KMS-11 (cell line): ENCODE measurements at regions not wholly inside any gene's neighbourhood (a gene's known extent, or its start where the extent isn't known, plus 50 kb on each side); places are given as distances from the start of the nearest gene placed in this dataset.

Experiments used
- H2AFZ ChIP-seq: fragments of 200-600 bp; sonication (generic); 2 replicates; pipeline ENCODE4 v1.6.1; 2016; ENCODE audit warnings: antibody characterized with exemption, mixed run types, low read depth
- H3K27ac ChIP-seq: fragments of 200-600 bp; sonication (generic); 2 replicates; pipeline ENCODE4 v1.6.1; 2016; ENCODE audit warnings: mild to moderate bottlenecking, mixed run types
- H3K27me3 ChIP-seq: fragments of 200-600 bp; sonication (generic); 2 replicates; pipeline ENCODE4 v1.6.1; 2017; ENCODE audit warnings: mild to moderate bottlenecking, low read depth, mixed run types, moderate library complexity; ENCODE audit not compliant: insufficient read depth
- H3K36me3 ChIP-seq: fragments of 200-600 bp; sonication (generic); 2 replicates; pipeline ENCODE4 v1.6.1; 2017; ENCODE audit warnings: mild to moderate bottlenecking, mixed run types; ENCODE audit not compliant: insufficient read depth
- H3K4me1 ChIP-seq: fragments of 200-600 bp; sonication (generic); 2 replicates; pipeline ENCODE4 v1.6.1; 2016; ENCODE audit warnings: mild to moderate bottlenecking, low read depth, mixed run types; ENCODE audit not compliant: poor library complexity, severe bottlenecking
- H3K4me2 ChIP-seq: fragments of 200-600 bp; sonication (generic); 2 replicates; pipeline ENCODE4 v1.7.0; 2016; ENCODE audit warnings: mild to moderate bottlenecking, mixed run types
- H3K4me3 ChIP-seq: fragments of 200-600 bp; sonication (generic); IDR thresholded peaks from 2 replicates; pipeline ENCODE4 v1.6.1; 2017; ENCODE audit warnings: low read depth, low read length, mixed read lengths; ENCODE audit not compliant: insufficient read depth
- H3K79me2 ChIP-seq: fragments of 200-600 bp; sonication (generic); 2 replicates; pipeline ENCODE4 v1.6.1; 2016; ENCODE audit warnings: low read depth, mixed run types; ENCODE audit not compliant: insufficient read depth
- H3K9ac ChIP-seq: fragments of 200-600 bp; sonication (generic); 2 replicates; pipeline ENCODE4 v1.6.1; 2016; ENCODE audit warnings: mild to moderate bottlenecking, mixed run types
- H4K20me1 ChIP-seq: fragments of 200-600 bp; sonication (generic); 2 replicates; pipeline ENCODE4 v1.6.1; 2016; ENCODE audit warnings: mild to moderate bottlenecking, mixed run types; ENCODE audit not compliant: insufficient read depth
- CTCF ChIP-seq: fragments of 200-600 bp; sonication (generic); conservative IDR thresholded peaks from 2 replicates; pipeline ENCODE4 v1.6.1; 2017; ENCODE audit warnings: low read depth, mild to moderate bottlenecking, antibody characterized with exemption, low read length, moderate library complexity, mixed read lengths

GRCh38 chrX:34790026-34790425, 132.9 kb upstream of the TMEM47 start:
- Histone ChIP-seq H3K4me1 (no peaks in the 10 kb centered on the region), H3K36me3 (no peaks in the 10 kb centered on the region), H3K4me3 (no peak overlapping the region), H3K79me2 (no peaks in the 10 kb centered on the region), H3K4me2 (no peak overlapping the region), H3K9ac (no peak overlapping the region), H4K20me1 (no peaks in the 10 kb centered on the region), H3K27me3 (no peaks in the 10 kb centered on the region), H3K27ac (no peak overlapping the region), H2AFZ (no peak overlapping the region)
- TF ChIP-seq CTCF, result no peak

- H4K20me1 ChIP-seq, result no peaks in the 10 kb centered on the region
These were observed 136.6 kb upstream of the FAM47B start for GRCh38 chrX:34805951-34806350.

GRCh38 chrX:34809096-34809495, 133.5 kb upstream of the FAM47B start:
- no peak overlapping the region for H2AFZ ChIP-seq
- H3K27ac ChIP-seq, result no peak overlapping the region
- no peaks in the 10 kb centered on the region for H4K20me1 ChIP-seq

More at GRCh38 chrX:34805951-34806350, 136.6 kb upstream of the FAM47B start:
- H3K4me2 ChIP-seq, result no peak overlapping the region
- H3K4me1 ChIP-seq, result peaks cover 6% of the 10 kb centered on the region
- no peaks in the 10 kb centered on the region for H3K36me3 ChIP-seq
- H2AFZ ChIP-seq, result no peak overlapping the region
- no peak overlapping the region for H3K4me3 ChIP-seq
- no peaks in the 10 kb centered on the region for H3K27me3 ChIP-seq
- no peaks in the 10 kb centered on the region for H3K79me2 ChIP-seq
- no peak overlapping the region for H3K9ac ChIP-seq
- H3K27ac ChIP-seq, result no peak overlapping the region
- no peak for TF ChIP-seq CTCF

GRCh38 chrX:34810364-34810763, 132.2 kb upstream of the FAM47B start:
- H3K9ac ChIP-seq, result no peak overlapping the region
- H3K36me3 ChIP-seq, result no peaks in the 10 kb centered on the region
- H4K20me1 ChIP-seq, result no peaks in the 10 kb centered on the region
- no peak overlapping the region for H3K27ac ChIP-seq
- H3K4me1 ChIP-seq, result peaks cover 6% of the 10 kb centered on the region
- no peak overlapping the region for H2AFZ ChIP-seq
- H3K4me3 ChIP-seq, result no peak overlapping the region
- H3K27me3 ChIP-seq, result no peaks in the 10 kb centered on the region
- H3K4me2 ChIP-seq, result no peak overlapping the region
- no peaks in the 10 kb centered on the region for H3K79me2 ChIP-seq
- TF ChIP-seq CTCF, result no peak

More at GRCh38 chrX:34809096-34809495, 133.5 kb upstream of the FAM47B start:
- no peak overlapping the region for H3K4me2 ChIP-seq
- no peaks in the 10 kb centered on the region for H3K27me3 ChIP-seq
- no peak overlapping the region for H3K4me3 ChIP-seq
- no peak overlapping the region for H3K9ac ChIP-seq
- peaks cover 6% of the 10 kb centered on the region for H3K4me1 ChIP-seq
- no peaks in the 10 kb centered on the region for H3K79me2 ChIP-seq
- no peaks in the 10 kb centered on the region for H3K36me3 ChIP-seq
- no peak for TF ChIP-seq CTCF
